Middle frontal gyrus (tissue), 1 donor: ENCODE measurements at regions not wholly inside any gene's neighbourhood (a gene's known extent, or its start where the extent isn't known, plus 50 kb on each side); places are given as distances from the start of the nearest gene placed in this dataset.

Source experiments
- DNase-seq: peaks from one replicate; pipeline ENCODE4 v3.0.0-alpha.2; 2015; ENCODE audit warnings: low spot score; ENCODE audit errors: extremely low spot score

GRCh38 chr21:28789523-28789922 is 203.2 kb downstream of the LTN1 start:
- no peak for DNase-seq

- no peak for DNase-seq
Measured at GRCh38 chr21:28788030-28788429, 204.6 kb downstream of the LTN1 start.

DNA sequence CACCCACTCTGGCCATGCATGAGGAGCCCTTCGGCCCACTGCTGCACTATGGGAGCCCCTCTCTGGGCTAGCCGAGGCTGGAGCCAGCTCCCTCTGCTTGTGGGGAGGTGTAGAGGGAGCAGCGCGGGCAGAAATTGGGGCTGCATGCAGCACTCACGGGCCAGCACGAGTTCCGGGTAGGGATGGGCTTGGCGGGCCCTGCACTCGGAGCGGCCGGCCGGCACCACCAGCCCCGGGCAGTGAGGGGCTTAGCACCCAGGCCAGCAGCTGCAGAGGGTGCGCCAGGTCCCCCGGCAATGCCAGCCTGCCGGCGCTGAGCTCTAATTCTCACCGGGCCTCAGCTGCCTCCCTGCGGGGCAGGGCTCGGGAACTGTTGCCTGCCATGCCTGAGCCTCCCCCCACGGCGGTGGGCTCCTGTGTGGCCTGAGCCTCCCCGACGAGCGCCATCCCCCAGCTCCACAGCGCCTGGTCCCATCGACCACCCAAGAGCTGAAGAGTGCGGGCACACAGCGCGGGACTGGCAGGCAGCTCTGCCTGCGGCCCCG is 209.0 kb downstream of the LTN1 start:
- no peak for DNase-seq

- no peak for DNase-seq
Measured at GRCh38 chr21:28781602-28782276, 210.9 kb downstream of the LTN1 start.

- no peak for DNase-seq
Measured at GRCh38 chr21:28779914-28780313, 212.8 kb downstream of the LTN1 start.

GRCh38 chr21:28776251-28776650 is 216.4 kb downstream of the LTN1 start:
- DNase-seq, result no peak

- DNase-seq, result no peak
Measured at GRCh38 chr21:28775071-28775470, 217.6 kb downstream of the LTN1 start.

DNA sequence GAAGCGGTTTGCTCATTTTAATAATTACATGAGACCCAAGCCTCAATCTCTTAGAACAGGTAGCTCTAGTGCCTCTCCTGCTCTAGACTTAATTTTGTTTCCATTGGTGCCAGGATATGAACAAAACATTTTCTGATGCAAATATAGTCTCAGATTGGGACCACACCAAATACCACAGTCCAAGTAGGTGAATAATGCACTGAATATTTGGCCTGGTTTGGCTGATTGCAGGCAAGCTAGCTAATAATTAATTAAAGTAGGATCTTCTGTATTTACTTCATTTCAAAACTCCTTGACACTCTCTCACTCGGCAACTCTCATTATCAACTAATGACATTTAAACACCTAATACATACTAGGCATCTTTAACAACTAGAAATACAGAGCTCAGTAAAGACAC is 219.6 kb downstream of the LTN1 start:
- no peak for DNase-seq

GRCh38 chr21:28771790-28772501 is 220.7 kb downstream of the LTN1 start:
- no peak for DNase-seq

DNA sequence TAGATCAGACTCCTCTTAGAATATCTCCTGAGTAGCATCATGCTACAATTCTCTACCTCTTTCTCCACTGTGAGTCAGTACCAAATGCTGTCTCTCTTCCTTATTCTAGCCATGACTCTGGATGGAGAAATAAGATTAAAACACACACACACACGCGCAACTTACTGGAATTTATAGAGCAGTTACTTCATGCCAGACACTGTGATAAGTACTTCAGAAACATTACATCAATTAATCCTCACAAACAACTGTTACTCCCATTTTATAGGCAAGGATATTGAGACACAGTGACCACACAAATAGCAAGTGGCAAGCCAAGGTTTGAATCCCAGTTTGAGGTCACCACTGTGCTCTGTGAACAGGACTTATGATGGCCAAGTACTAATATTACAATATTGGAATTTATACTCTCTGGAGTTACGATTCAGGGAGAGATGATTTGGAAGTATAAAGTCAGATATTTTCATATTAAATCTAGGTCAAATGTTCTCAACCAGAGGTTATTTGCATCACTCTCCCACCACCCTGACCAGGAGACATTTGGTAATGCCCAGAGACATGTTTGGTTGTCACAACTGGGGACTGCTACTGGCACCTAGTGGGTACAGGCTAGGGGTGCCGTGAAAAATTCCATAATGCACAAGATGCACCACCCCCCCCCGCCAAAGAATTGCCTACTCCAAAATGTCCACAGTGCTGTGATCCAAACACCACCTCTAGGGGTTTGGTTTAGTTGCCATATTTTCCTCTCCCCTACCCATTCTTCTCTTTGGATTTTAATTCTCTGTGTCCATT is 221.6 kb downstream of the LTN1 start:
- DNase-seq, result no peak

DNA sequence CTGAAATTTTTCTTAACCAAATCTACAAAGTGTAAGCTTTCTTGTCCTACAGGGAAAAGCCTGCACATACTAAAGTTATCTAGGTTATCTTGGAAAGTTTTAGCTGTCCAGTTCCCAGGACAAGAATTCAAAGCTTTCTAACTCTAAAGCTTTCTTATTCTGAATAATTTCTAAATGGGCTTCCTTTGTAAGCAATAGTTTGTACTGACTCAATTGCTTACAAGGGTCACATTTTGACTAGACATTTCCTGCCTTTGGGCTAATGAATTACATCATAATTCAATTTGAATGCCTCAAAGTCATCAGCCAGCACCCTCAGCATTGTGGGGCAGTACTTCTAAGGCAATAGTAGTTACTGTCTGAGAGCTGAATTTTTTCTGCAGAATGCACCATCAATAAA is 223.0 kb downstream of the LTN1 start:
- DNase-seq, result no peak

GRCh38 chr21:28768753-28769152 is 223.9 kb downstream of the LTN1 start:
- no peak for DNase-seq

DNA sequence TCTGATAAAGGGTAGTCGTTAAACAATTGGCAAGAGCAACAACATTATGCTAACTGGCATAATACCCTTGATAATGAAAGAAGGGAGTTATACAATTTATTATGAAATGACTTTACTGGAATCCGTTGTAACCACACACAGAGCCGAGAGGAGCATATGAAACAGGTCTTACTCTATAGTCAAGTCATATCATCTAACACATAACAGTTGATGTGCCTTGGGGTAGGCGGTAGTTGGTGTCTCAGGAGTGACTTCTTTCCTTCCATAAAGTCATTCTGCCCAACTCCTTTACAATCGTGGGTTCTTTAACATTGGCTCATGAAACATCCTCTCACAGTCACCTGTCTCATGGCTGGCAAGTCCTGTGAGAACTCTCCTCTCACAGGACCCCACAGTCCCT is 225.2 kb downstream of the LTN1 start:
- DNase-seq, result no peak

GRCh38 chr21:28763809-28764418 is 228.8 kb downstream of the LTN1 start:
- no peak for DNase-seq

- DNase-seq, result no peak
Measured at GRCh38 chr21:28762357-28762735, 230.3 kb downstream of the LTN1 start.

DNA sequence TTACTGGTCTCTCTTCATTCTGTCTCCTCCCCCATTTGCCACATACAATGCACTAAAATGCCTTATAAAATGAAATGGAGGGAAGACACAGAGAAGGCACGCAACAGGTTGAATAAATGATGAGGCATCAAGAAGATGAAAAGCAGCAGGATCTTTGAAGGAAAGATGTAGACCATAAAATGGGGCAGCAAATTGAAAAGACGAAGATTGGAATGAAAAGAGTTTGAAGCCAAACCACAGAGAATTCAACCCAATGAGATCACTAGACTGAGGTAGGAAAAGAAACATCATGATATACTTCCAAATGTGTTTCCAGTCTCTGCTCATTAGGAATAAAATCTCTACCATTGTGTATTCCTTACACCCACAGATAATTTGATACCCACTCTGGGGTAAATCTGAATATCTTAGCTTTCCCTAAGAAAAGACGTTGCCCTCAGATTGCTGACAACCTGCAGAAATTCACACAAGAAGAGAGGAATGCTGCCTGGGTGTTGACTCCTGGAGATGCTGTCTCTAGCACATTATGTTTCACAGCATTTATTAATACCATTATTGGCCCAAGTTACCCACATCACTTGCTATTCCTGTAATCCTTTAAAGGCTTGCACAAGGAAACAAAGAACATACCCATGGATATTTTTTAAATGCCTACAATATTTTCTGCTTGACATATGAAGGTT is 230.9 kb downstream of the LTN1 start:
- DNase-seq, result no peak

GRCh38 chr21:28758883-28759242 is 233.8 kb downstream of the LTN1 start:
- no peak for DNase-seq

DNA sequence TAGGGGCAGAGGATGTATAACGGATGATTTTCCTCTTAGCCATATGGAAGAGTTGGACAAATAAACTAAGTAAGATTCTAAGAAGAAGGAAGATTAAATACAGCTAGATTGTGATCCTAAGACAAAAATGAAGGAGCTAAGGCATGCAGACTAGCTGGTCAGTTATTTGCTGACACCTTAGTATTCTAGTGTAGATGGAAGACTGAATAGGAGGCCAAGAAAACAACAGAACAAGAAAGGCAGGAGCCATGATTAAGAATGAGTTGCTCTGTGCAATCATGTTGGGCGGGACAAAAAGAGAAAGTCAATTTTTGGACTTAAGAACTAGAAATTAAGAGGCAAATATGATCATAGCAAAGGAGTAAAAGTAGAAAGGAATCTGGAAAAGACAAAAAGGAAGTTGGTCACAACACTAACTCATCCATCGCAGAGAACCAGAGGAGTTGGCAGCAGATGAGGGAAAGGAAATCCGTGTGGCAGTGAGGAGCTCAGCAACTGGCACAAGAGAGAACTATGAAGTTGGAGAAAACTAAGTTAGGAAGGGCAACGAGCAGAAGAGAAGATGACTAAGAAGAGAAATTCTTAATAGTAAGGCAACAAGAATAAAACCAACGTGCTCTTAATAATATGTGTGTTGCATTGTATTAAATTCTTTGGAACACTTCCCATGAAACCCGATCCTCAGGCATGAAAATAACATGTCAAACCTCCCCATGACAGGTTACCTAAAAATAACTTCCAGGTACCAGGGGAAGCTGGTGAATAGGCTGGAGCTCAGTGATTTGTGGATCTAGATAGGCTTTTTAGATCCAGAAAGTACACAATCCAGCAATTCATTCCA is 234.4 kb downstream of the LTN1 start:
- DNase-seq, result no peak

GRCh38 chr21:28754862-28755261 is 237.8 kb downstream of the LTN1 start:
- no peak for DNase-seq

GRCh38 chr21:28754127-28754611 is 238.5 kb downstream of the LTN1 start:
- DNase-seq, result no peak
